Caco-2 (cell line): ENCODE measurements at regions not wholly inside any gene's neighbourhood (a gene's known extent, or its start where the extent isn't known, plus 50 kb on each side); places are given as distances from the start of the nearest gene placed in this dataset.

Experiments
- BruUV-seq: library from RNA; stranded (reverse); fragments of 400-500 nt; replicated peaks from 2 replicates; lab custom pipeline; 2021; lab: Mats Ljungman, UMichigan
- CTCF ChIA-PET: fragments of 300-600 bp; sonication (Branson Sonifier 250); formaldehyde crosslinking; loops from one replicate; lab custom pipeline; 2022; ENCODE audit warnings: antibody characterized with exemption; lab: Charles Lee
- POLR2A ChIA-PET: fragments of 300-600 bp; sonication (Branson Sonifier 250); formaldehyde crosslinking; loops from one replicate; lab custom pipeline; 2022; ENCODE audit warnings: antibody characterized with exemption; lab: Charles Lee
- DNase-seq, 2 experiments: peaks; one replicate each; pipeline versions ENCODE4 v3.0.0 to v3.0.0-alpha.2; 2020 to 2022
- H3K27me3 ChIP-seq: replicated peaks from 2 replicates; pipeline ENCODE4 v1.6.0; 2011; ENCODE audit warnings: low read length; ENCODE audit not compliant: control insufficient read depth, insufficient read depth
- H3K36me3 ChIP-seq: 2 replicates; pipeline ENCODE4 v1.5.1; 2011; ENCODE audit warnings: low read length; ENCODE audit not compliant: control insufficient read depth, insufficient read depth
- H3K4me1 ChIP-seq: fragments of 250-450 bp; sonication (Bioruptor Pico); 2 replicates; pipeline ENCODE4 v1.5.1; 2020; ENCODE audit warnings: mild to moderate bottlenecking
- H3K4me3 ChIP-seq: 2 replicates; pipeline ENCODE4 v1.5.1; 2011; ENCODE audit warnings: low read depth, mild to moderate bottlenecking, control low read depth, low read length
- H3K9me3 ChIP-seq: fragments of 250-450 bp; sonication (Bioruptor Pico); 2 replicates; pipeline ENCODE4 v1.5.1; 2020; ENCODE audit warnings: mild to moderate bottlenecking, moderate library complexity
- H3K27ac Mint-ChIP-seq: one replicate; pipeline ENCODE4 v1.8.0; 2022; ENCODE audit warnings: mixed read lengths; ENCODE audit not compliant: unreplicated experiment
- H3K27me3 Mint-ChIP-seq: one replicate; pipeline ENCODE4 v1.8.0; 2022; ENCODE audit warnings: mixed read lengths; ENCODE audit not compliant: insufficient read depth, unreplicated experiment
- H3K36me3 Mint-ChIP-seq: one replicate; pipeline ENCODE4 v1.8.0; 2022; ENCODE audit warnings: mild to moderate bottlenecking, mixed read lengths; ENCODE audit not compliant: insufficient read depth, unreplicated experiment
- H3K4me1 Mint-ChIP-seq: one replicate; pipeline ENCODE4 v1.8.0; 2022; ENCODE audit warnings: low read depth, mixed read lengths; ENCODE audit not compliant: unreplicated experiment
- H3K4me3 Mint-ChIP-seq: one replicate; pipeline ENCODE4 v1.8.0; 2022; ENCODE audit warnings: mild to moderate bottlenecking, moderate library complexity, mixed read lengths; ENCODE audit not compliant: unreplicated experiment
- H3K9me3 Mint-ChIP-seq: one replicate; pipeline ENCODE4 v1.8.0; 2022; ENCODE audit warnings: mixed read lengths; ENCODE audit not compliant: unreplicated experiment
- CTCF ChIP-seq, 2 experiments: fragments of 200-600 bp in 1 of 2; IDR thresholded peaks; 1 replicate in 1 of 2; 2 replicates in 1 of 2; pipeline versions ENCODE4 v1.5.1 to v1.8.0; 2011 to 2022; ENCODE audit warnings: antibody characterized with exemption in 1 of 2, control low read depth in 1 of 2, inconsistent platforms in 1 of 2, low read depth in 1 of 2, low read length in 1 of 2, mild to moderate bottlenecking in 1 of 2, moderate library complexity in 1 of 2; ENCODE audit not compliant: insufficient read depth in 1 of 2, severe bottlenecking in 1 of 2, unreplicated experiment in 1 of 2
- intact Hi-C: fragments of 100-400 bp; cut with micrococcal nuclease; formaldehyde crosslinking; loops from one replicate; pipeline ENCODE4 v1.10.0; 2022; ENCODE audit not compliant: unreplicated experiment

DNA sequence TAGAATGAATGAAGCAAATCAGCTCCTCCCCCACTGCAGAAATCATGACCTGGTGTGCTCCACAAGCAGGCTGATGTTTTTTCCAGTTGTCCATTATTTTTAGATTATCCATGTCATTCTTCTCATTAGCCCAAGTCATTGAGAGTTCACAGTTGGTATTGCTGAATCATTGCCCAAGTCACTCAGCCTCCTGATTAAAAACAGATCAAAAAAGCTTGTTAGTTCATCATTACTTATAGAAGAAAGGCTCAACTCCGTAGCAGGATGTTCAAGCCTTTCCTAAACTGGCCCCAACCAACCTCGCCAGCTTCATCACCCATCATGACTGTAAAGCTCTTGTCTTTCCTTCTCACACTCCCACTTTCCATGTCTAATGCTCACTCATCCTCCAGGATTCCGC is 161.3 kb upstream of the CTTNBP2NL start:
- no peaks in the 10 kb centered on the region for H3K9me3 Mint-ChIP-seq
- intact Hi-C loops = no loop called here
- no peak overlapping the region for H3K27ac Mint-ChIP-seq
- TF ChIP-seq CTCF (IDR thresholded peaks at IDR 0.05; ENCODE audit: insufficient read depth in 1 of 2, low read depth in 1 of 2, low read length in 1 of 2, severe bottlenecking in 1 of 2, unreplicated experiment in 1 of 2) = no peak
- no TSS peak for BruUV-seq
- no peaks in the 10 kb centered on the region for H3K36me3 Mint-ChIP-seq
- H3K27me3 Mint-ChIP-seq = peaks cover 19% of the 10 kb centered on the region
- Histone ChIP-seq H3K27me3 (no peaks in the 10 kb centered on the region), H3K4me3 (no peak overlapping the region), H3K9me3 (no peaks in the 10 kb centered on the region), H3K36me3 (no peaks in the 10 kb centered on the region), H3K4me1 (no peaks in the 10 kb centered on the region)
- no peak for DNase-seq
- POLR2A ChIA-PET = no interaction called here
- H3K4me3 Mint-ChIP-seq = no peak overlapping the region
- CTCF ChIA-PET = no interaction called here
- H3K4me1 Mint-ChIP-seq = no peaks in the 10 kb centered on the region

GRCh38 chr1:112237983-112238545 is 157.9 kb upstream of the CTTNBP2NL start:
- Mint-ChIP-seq H3K27me3 (peaks cover 19% of the 10 kb centered on the region), H3K36me3 (no peaks in the 10 kb centered on the region), H3K4me1 (no peaks in the 10 kb centered on the region), H3K4me3 (no peak overlapping the region), H3K27ac (no peak overlapping the region), H3K9me3 (no peaks in the 10 kb centered on the region)
- Histone ChIP-seq H3K4me3 (no peak overlapping the region), H3K27me3 (no peaks in the 10 kb centered on the region), H3K36me3 (no peaks in the 10 kb centered on the region), H3K9me3 (no peaks in the 10 kb centered on the region), H3K4me1 (no peaks in the 10 kb centered on the region)
- intact Hi-C loops = no loop called here
- ChIA-PET POLR2A (no interaction called here), CTCF (no interaction called here)
- BruUV-seq = no TSS peak
- no peak for DNase-seq
- TF ChIP-seq CTCF (IDR thresholded peaks at IDR 0.05; ENCODE audit: insufficient read depth in 1 of 2, low read depth in 1 of 2, low read length in 1 of 2, severe bottlenecking in 1 of 2, unreplicated experiment in 1 of 2) = no peak

DNA sequence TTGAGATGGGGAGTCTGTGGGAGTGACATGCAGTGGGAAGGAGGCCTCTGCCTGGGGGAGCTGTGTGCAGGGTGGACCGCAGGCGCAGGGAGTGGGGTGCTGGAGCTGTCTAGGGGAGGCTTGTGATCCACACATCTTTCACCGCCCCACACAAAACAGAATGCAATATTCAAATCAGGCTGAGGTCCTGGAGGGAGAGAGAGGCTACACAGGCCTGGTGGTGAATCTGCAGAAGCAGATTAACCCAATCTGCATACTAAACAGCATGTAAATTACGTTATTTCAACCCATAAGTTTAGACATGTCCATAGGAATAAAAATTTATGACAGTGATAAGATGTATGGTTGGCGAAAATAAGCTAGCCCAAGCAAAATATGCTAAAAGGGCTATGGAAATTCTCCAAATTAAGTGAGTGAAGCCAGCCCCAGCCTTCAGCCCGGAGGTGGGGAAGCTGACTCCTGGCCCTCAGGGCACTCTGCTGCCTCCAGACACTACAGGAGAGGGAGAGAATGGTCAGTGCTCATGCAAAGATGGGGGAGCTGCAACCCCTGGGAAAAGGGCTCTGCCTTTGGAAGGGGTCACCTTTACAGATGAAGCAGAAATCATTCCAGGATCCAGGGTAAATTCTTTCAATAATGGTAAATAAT is 156.2 kb upstream of the CTTNBP2NL start:
- no peak overlapping the region for H3K27ac Mint-ChIP-seq
- no peaks in the 10 kb centered on the region for H3K4me1 ChIP-seq
- H3K36me3 Mint-ChIP-seq = no peaks in the 10 kb centered on the region
- H3K27me3 Mint-ChIP-seq = peaks cover 17% of the 10 kb centered on the region
- no peak overlapping the region for H3K4me3 ChIP-seq
- ChIA-PET POLR2A (no interaction called here), CTCF (no interaction called here)
- intact Hi-C loops = no loop called here
- TF ChIP-seq CTCF (IDR thresholded peaks at IDR 0.05; ENCODE audit: insufficient read depth in 1 of 2, low read depth in 1 of 2, low read length in 1 of 2, severe bottlenecking in 1 of 2, unreplicated experiment in 1 of 2) = no peak
- no peaks in the 10 kb centered on the region for H3K36me3 ChIP-seq
- H3K27me3 ChIP-seq = no peaks in the 10 kb centered on the region
- no peak overlapping the region for H3K4me3 Mint-ChIP-seq
- no peak for DNase-seq
- no peaks in the 10 kb centered on the region for H3K4me1 Mint-ChIP-seq
- BruUV-seq = no TSS peak
- no peaks in the 10 kb centered on the region for H3K9me3 Mint-ChIP-seq
- no peaks in the 10 kb centered on the region for H3K9me3 ChIP-seq
